H1 (cell line): ENCODE measurements at regions not wholly inside any gene's neighbourhood (a gene's known extent, or its start where the extent isn't known, plus 50 kb on each side); places are given as distances from the start of the nearest gene placed in this dataset.

Experiments
- CTCF ChIA-PET: fragments of 300-600 bp; sonication (Branson Sonifier 250); formaldehyde crosslinking; loops from one replicate; lab custom pipeline; 2021; ENCODE audit not compliant: partially characterized antibody; lab: Charles Lee
- POLR2A ChIA-PET: fragments of 300-600 bp; sonication (Branson Sonifier 250); formaldehyde crosslinking; loops from one replicate; lab custom pipeline; 2021; ENCODE audit warnings: inconsistent platforms; ENCODE audit not compliant: partially characterized antibody; lab: Charles Lee
- DNase-seq, 2 experiments: peaks; one replicate each; pipeline versions ENCODE4 v3.0.0 to v3.0.0-alpha.2; 2010 to 2022; ENCODE audit warnings: low spot score in 2 of 2, low read depth in 1 of 2, mixed read lengths in 1 of 2
- FAIRE-seq: peaks from 2 replicates; lab custom pipeline; 2011; peaks lifted over from hg19 to GRCh38; lab: Jason Lieb, UNC
- H2AFZ ChIP-seq: 2 replicates; pipeline ENCODE4 v1.8.1; 2012; ENCODE audit warnings: low read length, inconsistent platforms
- H2AK5ac ChIP-seq: 2 replicates; pipeline ENCODE4 v1.6.1; 2013; ENCODE audit warnings: low read depth, low read length
- H2BK120ac ChIP-seq: replicated peaks from 2 replicates; pipeline ENCODE3; 2013; ENCODE audit warnings: low read depth, low read length, inconsistent platforms
- H2BK12ac ChIP-seq: 2 replicates; pipeline ENCODE4 v1.6.1; 2013; ENCODE audit warnings: low read depth, low read length
- H2BK15ac ChIP-seq: 2 replicates; pipeline ENCODE4 v1.6.1; 2013; ENCODE audit warnings: low read length
- H2BK20ac ChIP-seq: 2 replicates; pipeline ENCODE4 v1.6.1; 2013; ENCODE audit warnings: low read length
- H2BK5ac ChIP-seq: 2 replicates; pipeline ENCODE4 v1.6.1; 2013; ENCODE audit warnings: low read depth, low read length
- H3K14ac ChIP-seq: 2 replicates; pipeline ENCODE4 v1.6.1; 2013; ENCODE audit warnings: inconsistent platforms; ENCODE audit not compliant: insufficient read length
- H3K18ac ChIP-seq: 2 replicates; pipeline ENCODE4 v1.6.1; 2013; ENCODE audit warnings: low read length; ENCODE audit errors: extremely low read depth
- H3K23ac ChIP-seq: 2 replicates; pipeline ENCODE4 v1.6.1; 2013; ENCODE audit warnings: inconsistent platforms; ENCODE audit not compliant: insufficient read length
- H3K23me2 ChIP-seq: 2 replicates; pipeline ENCODE4 v1.6.1; 2013; ENCODE audit warnings: low read depth, low read length
- H3K27ac ChIP-seq: 2 replicates; pipeline ENCODE4 v1.6.1; 2011; ENCODE audit warnings: low read depth, low read length, inconsistent platforms
- H3K27me3 ChIP-seq, 4 experiments: replicated peaks in 1 of 4; 1 replicate in 1 of 4; 2 replicates in 3 of 4; pipeline versions ENCODE4 v1.6.1 to v1.8.1; 2011 to 2013; ENCODE audit warnings: low read length in 3 of 4, mild to moderate bottlenecking in 3 of 4, inconsistent platforms in 2 of 4, mixed read lengths in 2 of 4, moderate library complexity in 1 of 4; ENCODE audit not compliant: control insufficient read depth in 3 of 4, insufficient read depth in 3 of 4; ENCODE audit errors: extremely low read depth in 1 of 4
- H3K36me3 ChIP-seq, 4 experiments: 2 replicates each; pipeline versions ENCODE4 v1.6.1 to v1.8.1; 2011 to 2013; ENCODE audit warnings: mild to moderate bottlenecking in 4 of 4, low read length in 3 of 4, moderate library complexity in 2 of 4, control low read depth in 1 of 4, inconsistent platforms in 1 of 4; ENCODE audit not compliant: insufficient read depth in 4 of 4, control insufficient read depth in 2 of 4
- H3K4ac ChIP-seq: replicated peaks from 2 replicates; pipeline ENCODE3; 2013; ENCODE audit warnings: low read length, low read depth, mixed read lengths, inconsistent platforms; ENCODE audit not compliant: insufficient read length
- H3K4me1 ChIP-seq, 4 experiments: replicated peaks in 1 of 4; 1 replicate in 1 of 4; 2 replicates in 3 of 4; pipeline versions ENCODE4 v1.6.1 to v1.8.1; 2011 to 2013; ENCODE audit warnings: low read length in 3 of 4, inconsistent platforms in 2 of 4, mixed read lengths in 1 of 4; ENCODE audit not compliant: insufficient read depth in 4 of 4, control insufficient read depth in 3 of 4
- H3K4me2 ChIP-seq, 2 experiments: 2 replicates each; pipeline versions ENCODE4 v1.6.1 to v1.8.1; 2011 to 2013; ENCODE audit warnings: low read depth in 2 of 2, low read length in 2 of 2, control low read depth in 1 of 2, inconsistent platforms in 1 of 2, mild to moderate bottlenecking in 1 of 2; ENCODE audit not compliant: insufficient read depth in 1 of 2
- H3K4me3 ChIP-seq, 4 experiments: fragments of 200-600, 300-600 bp in 1 of 4; sonication (generic), shearing (Covaris generic), sonication (Bioruptor Twin) in 1 of 4; 2 replicates each; pipeline versions ENCODE4 v1.5.1 to v1.8.1; 2011 to 2016; ENCODE audit warnings: low read length in 4 of 4, low read depth in 3 of 4, control low read depth in 2 of 4, inconsistent platforms in 2 of 4, mild to moderate bottlenecking in 2 of 4, mixed read lengths in 1 of 4, moderate library complexity in 1 of 4; ENCODE audit not compliant: insufficient read depth in 2 of 4; ENCODE audit errors: extremely low read depth in 1 of 4
- H3K56ac ChIP-seq: replicated peaks from 2 replicates; pipeline ENCODE3; 2013; ENCODE audit warnings: low read depth, mild to moderate bottlenecking, mixed read lengths, low read length, inconsistent platforms; ENCODE audit not compliant: insufficient read length
- H3K79me1 ChIP-seq: 2 replicates; pipeline ENCODE4 v1.6.1; 2013; ENCODE audit warnings: low read depth, low read length, control low read depth
- H3K79me2 ChIP-seq, 2 experiments: 2 replicates each; pipeline versions ENCODE4 v1.6.1 to v1.8.1; 2012 to 2013; ENCODE audit warnings: low read length in 2 of 2, mild to moderate bottlenecking in 2 of 2, inconsistent platforms in 1 of 2; ENCODE audit not compliant: insufficient read depth in 2 of 2, control insufficient read depth in 1 of 2
- H3K9ac ChIP-seq, 4 experiments: replicated peaks in 1 of 4; 1 replicate in 1 of 4; 2 replicates in 3 of 4; pipeline versions ENCODE4 v1.6.1 to v1.8.1; 2011 to 2013; ENCODE audit warnings: low read depth in 3 of 4, low read length in 3 of 4, control low read depth in 2 of 4, mild to moderate bottlenecking in 2 of 4, moderate library complexity in 2 of 4, inconsistent platforms in 1 of 4; ENCODE audit errors: extremely low read depth in 1 of 4
- H3K9me3 ChIP-seq, 2 experiments: 2 replicates each; pipeline versions ENCODE4 v1.6.1 to v1.8.1; 2012 to 2013; ENCODE audit warnings: mild to moderate bottlenecking in 2 of 2, moderate library complexity in 2 of 2, control low read depth in 1 of 2, inconsistent platforms in 1 of 2, low read depth in 1 of 2, low read length in 1 of 2, mixed read lengths in 1 of 2; ENCODE audit not compliant: insufficient read depth in 2 of 2
- H4K20me1 ChIP-seq, 2 experiments: replicated peaks in 1 of 2; 2 replicates each; pipeline versions ENCODE3 to v1.8.1; 2011 to 2013; ENCODE audit warnings: inconsistent platforms in 2 of 2, low read length in 2 of 2, mild to moderate bottlenecking in 1 of 2; ENCODE audit not compliant: insufficient read depth in 2 of 2, control insufficient read depth in 1 of 2
- H4K5ac ChIP-seq: 2 replicates; pipeline ENCODE4 v1.6.1; 2013; ENCODE audit warnings: low read length, low read depth, mixed read lengths, inconsistent platforms; ENCODE audit not compliant: insufficient read length
- H4K8ac ChIP-seq: 2 replicates; pipeline ENCODE4 v1.8.0; 2013; ENCODE audit warnings: mild to moderate bottlenecking, moderate library complexity, low read length, inconsistent platforms; ENCODE audit not compliant: insufficient read depth; ENCODE audit errors: extremely low read depth
- H4K91ac ChIP-seq: replicated peaks from 2 replicates; pipeline ENCODE3; 2013; ENCODE audit warnings: low read length, mixed read lengths, inconsistent platforms; ENCODE audit not compliant: insufficient read length
- CBX8 ChIP-seq: fragments of 300-800, 300-1000 bp; sonication (generic); IDR thresholded peaks from 2 replicates; pipeline ENCODE4 v1.7.1; 2016; ENCODE audit warnings: low read depth, low read length, borderline replicate concordance
- CEBPB ChIP-seq: IDR thresholded peaks from 2 replicates; pipeline ENCODE4 v1.6.1; 2012; ENCODE audit warnings: low read depth, low read length
- CHD2 ChIP-seq: IDR thresholded peaks from 2 replicates; pipeline ENCODE4 v1.6.1; 2012; ENCODE audit warnings: low read length, improper control_type of control experiment
- E2F6 ChIP-seq: IDR thresholded peaks from 2 replicates; pipeline ENCODE4 v1.6.1; 2012; ENCODE audit warnings: inconsistent platforms
- EZH2 ChIP-seq: fragments of 200-600 bp; sonication (generic); IDR thresholded peaks from 2 replicates; pipeline ENCODE4 v1.7.1; 2012; ENCODE audit warnings: low read depth, mild to moderate bottlenecking, moderate library complexity, low read length, inconsistent platforms; ENCODE audit not compliant: severe bottlenecking
- NANOG ChIP-seq: IDR thresholded peaks from 2 replicates; pipeline ENCODE4 v1.6.1; 2011; ENCODE audit warnings: low read length, low read depth, mild to moderate bottlenecking, inconsistent platforms; ENCODE audit not compliant: insufficient read depth, poor library complexity, severe bottlenecking
- NRF1 ChIP-seq: IDR thresholded peaks from 2 replicates; pipeline ENCODE4 v1.6.1; 2011; ENCODE audit warnings: mild to moderate bottlenecking, low read depth, low read length, improper control_type of control experiment
- POLR2AphosphoS5 ChIP-seq: IDR thresholded peaks from 2 replicates; pipeline ENCODE4 v1.6.1; 2011; ENCODE audit warnings: low read depth, low read length
- POU5F1 ChIP-seq: IDR thresholded peaks from 2 replicates; pipeline ENCODE4 v1.6.1; 2011; ENCODE audit warnings: low read depth, mild to moderate bottlenecking, low read length, moderate library complexity
- RFX5 ChIP-seq: IDR thresholded peaks from 2 replicates; pipeline ENCODE4 v1.6.1; 2011; ENCODE audit warnings: low read depth, low read length, improper control_type of control experiment, borderline replicate concordance
- RNF2 ChIP-seq: fragments of 200-900, 300-1000 bp; sonication (generic); IDR thresholded peaks from 2 replicates; pipeline ENCODE4 v1.7.1; 2016; ENCODE audit warnings: borderline replicate concordance, low read depth, mild to moderate bottlenecking, antibody characterized with exemption, low read length; ENCODE audit not compliant: poor library complexity, severe bottlenecking; ENCODE audit errors: missing control alignments
- SIRT6 ChIP-seq: IDR thresholded peaks from one replicate; pipeline ENCODE4 v1.7.1; 2012; ENCODE audit warnings: low read length, inconsistent platforms
- SP1 ChIP-seq: IDR thresholded peaks from 2 replicates; pipeline ENCODE4 v1.6.1; 2011; ENCODE audit warnings: low read depth, low read length
- SRF ChIP-seq: IDR thresholded peaks from 2 replicates; pipeline ENCODE4 v1.6.1; 2011; ENCODE audit warnings: mild to moderate bottlenecking, low read depth, low read length, moderate library complexity
- WGBS, 2 experiments: shearing (Covaris generic) in 1 of 2; methylation state at CpG; one replicate each; pipeline versions ENCODE4 v1.1.6 to v1.1.7; 2013 to 2015; ENCODE audit warnings: low lambda C conversion rate in 2 of 2, mixed read lengths in 2 of 2, inconsistent platforms in 1 of 2, low coverage in 1 of 2, missing lambda C conversion rate in 1 of 2; ENCODE audit not compliant: insufficient replicate concordance in 2 of 2, insufficient coverage in 1 of 2, insufficient read length in 1 of 2; ENCODE audit errors: extremely low coverage in 1 of 2, missing lambda C conversion rate in 1 of 2; 5-methylcytosine and 5-hydroxymethylcytosine counted together

GRCh38 chr4:122278976-122279375, 99.8 kb upstream of the ADAD1 start:
- Histone ChIP-seq H3K18ac (no peak overlapping the region), H3K79me1 (no peaks in the 10 kb centered on the region), H3K4me3 (no peak overlapping the region), H3K36me3 (peaks cover 0 to 7% (median 2%) of the 10 kb centered on the region in 4 experiments; a peak in 2 of 8 replicates), H4K5ac (no peak overlapping the region), H3K27ac (no peak overlapping the region), H3K23me2 (no peaks in the 10 kb centered on the region), H3K4me1 (no peaks in the 10 kb centered on the region), H3K4me2 (no peak overlapping the region), H3K9ac (no peak overlapping the region), H3K79me2 (no peaks in the 10 kb centered on the region), H2AFZ (no peak overlapping the region), H2BK20ac (no peak overlapping the region), H3K14ac (no peak overlapping the region), H3K56ac (no peak overlapping the region), H2BK15ac (no peak overlapping the region), H3K27me3 (peaks cover 0 to 1% (median 0%) of the 10 kb centered on the region in 4 experiments; a peak in 1 of 7 replicates), H3K23ac (no peak overlapping the region), H4K8ac (no peak overlapping the region), H2AK5ac (no peak overlapping the region), H4K20me1 (no peaks in the 10 kb centered on the region), H4K91ac (no peak overlapping the region), H2BK120ac (no peak overlapping the region), H2BK12ac (no peak overlapping the region), H3K9me3 (no peaks in the 10 kb centered on the region), H3K4ac (no peak overlapping the region), H2BK5ac (no peak overlapping the region)
- WGBS, 2 experiments, result 77% methylated on average over 1 of the region's 1 CpG; no CpG with 5 or more reads in 1 of the 2 experiments
- CTCF ChIA-PET, result interaction anchor here (0.8 to 1.0 kb wide), 2 partner anchors 30 to 952 kb away, joined by 3 to 4 read pairs; no protein-coding TSS in a partner anchor
- DNase-seq (no peak), FAIRE-seq (no peak)
- POLR2A ChIA-PET, result no interaction called here
- no peak for TF ChIP-seq RNF2
- TF ChIP-seq POLR2AphosphoS5, result no peak
- TF ChIP-seq NANOG, result no peak
- TF ChIP-seq POU5F1, result no peak
- no peak for TF ChIP-seq RFX5
- no peak for TF ChIP-seq SIRT6
- no peak for TF ChIP-seq SRF
- TF ChIP-seq CBX8, result no peak
- no peak for TF ChIP-seq SP1
- TF ChIP-seq CHD2, result no peak
- TF ChIP-seq CEBPB, result no peak
- TF ChIP-seq NRF1, result no peak
- no peak for TF ChIP-seq EZH2
- no peak for TF ChIP-seq E2F6
